ENCODE measurements at regions not wholly inside any gene's neighbourhood (a gene's known extent, or its start where the extent isn't known, plus 50 kb on each side); places are given as distances from the start of the nearest gene placed in this dataset.

DNA sequence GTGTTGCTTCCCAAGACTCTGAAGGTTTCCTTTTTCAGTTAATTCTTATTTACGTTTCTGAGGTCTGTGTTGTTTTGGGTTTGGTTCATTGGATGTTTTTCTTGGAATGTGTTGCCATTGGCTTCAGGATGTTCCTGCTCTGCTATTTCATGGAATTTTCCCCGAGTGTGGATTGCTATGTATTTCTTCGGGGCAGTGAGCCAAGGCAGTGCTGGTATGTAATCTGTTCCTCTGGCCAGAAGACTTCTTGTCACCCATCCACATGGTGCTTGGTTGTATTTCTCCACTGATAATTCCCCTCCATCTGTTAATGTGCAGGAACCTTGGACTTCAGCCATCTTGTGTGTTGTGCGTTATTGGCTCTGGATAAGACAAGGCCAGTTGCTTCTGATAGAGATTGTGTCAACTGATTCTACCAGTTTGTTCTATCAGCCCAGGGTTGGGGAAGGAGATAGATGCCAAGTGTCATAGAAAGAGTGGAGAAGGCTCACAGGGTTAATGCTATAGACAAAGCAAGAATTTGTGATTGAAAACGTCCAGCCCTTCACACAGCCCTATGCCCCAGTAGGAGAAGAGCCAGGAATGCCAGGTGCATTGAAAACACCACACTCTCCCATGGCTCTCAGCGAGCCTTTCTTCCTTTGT, 505.2 kb downstream of the PLPP3 start:
- TF ChIP-seq, protein P1, sequence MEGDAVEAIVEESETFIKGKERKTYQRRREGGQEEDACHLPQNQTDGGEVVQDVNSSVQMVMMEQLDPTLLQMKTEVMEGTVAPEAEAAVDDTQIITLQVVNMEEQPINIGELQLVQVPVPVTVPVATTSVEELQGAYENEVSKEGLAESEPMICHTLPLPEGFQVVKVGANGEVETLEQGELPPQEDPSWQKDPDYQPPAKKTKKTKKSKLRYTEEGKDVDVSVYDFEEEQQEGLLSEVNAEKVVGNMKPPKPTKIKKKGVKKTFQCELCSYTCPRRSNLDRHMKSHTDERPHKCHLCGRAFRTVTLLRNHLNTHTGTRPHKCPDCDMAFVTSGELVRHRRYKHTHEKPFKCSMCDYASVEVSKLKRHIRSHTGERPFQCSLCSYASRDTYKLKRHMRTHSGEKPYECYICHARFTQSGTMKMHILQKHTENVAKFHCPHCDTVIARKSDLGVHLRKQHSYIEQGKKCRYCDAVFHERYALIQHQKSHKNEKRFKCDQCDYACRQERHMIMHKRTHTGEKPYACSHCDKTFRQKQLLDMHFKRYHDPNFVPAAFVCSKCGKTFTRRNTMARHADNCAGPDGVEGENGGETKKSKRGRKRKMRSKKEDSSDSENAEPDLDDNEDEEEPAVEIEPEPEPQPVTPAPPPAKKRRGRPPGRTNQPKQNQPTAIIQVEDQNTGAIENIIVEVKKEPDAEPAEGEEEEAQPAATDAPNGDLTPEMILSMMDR (IDR thresholded peaks at IDR 0.05): no peak
- TF ChIP-seq POLR2A (IDR thresholded peaks at IDR 0.05): no peak
